ENCODE measurements at regions not wholly inside any gene's neighbourhood (a gene's known extent, or its start where the extent isn't known, plus 50 kb on each side); places are given as distances from the start of the nearest gene placed in this dataset.

GRCh38 chr9:107699231-107699630 lies 209.7 kb upstream of the KLF4 start:
- no peak for TF ChIP-seq CTCF (IDR thresholded peaks at IDR 0.05)
- no peak for TF ChIP-seq POLR2A (IDR thresholded peaks at IDR 0.05)
